ENCODE measurements at regions not wholly inside any gene's neighbourhood (a gene's known extent, or its start where the extent isn't known, plus 50 kb on each side); places are given as distances from the start of the nearest gene placed in this dataset.

- H3K27me3 ChIP-seq (ENCODE audit: low read depth, low read length) = no peaks in the 10 kb centered on the region
- no peaks in the 10 kb centered on the region for H3K36me3 ChIP-seq (replicated peaks; ENCODE audit: low read depth, low read length)
- H3K4me3 ChIP-seq (ENCODE audit: low read length) = no peak overlapping the region
- no peaks in the 10 kb centered on the region for H3K4me1 ChIP-seq (ENCODE audit: low read length)
- no peak overlapping the region for H3K4me2 ChIP-seq (ENCODE audit: low read length)
- no peaks in the 10 kb centered on the region for H3K9me3 ChIP-seq (ENCODE audit: insufficient read depth, low read length)
- H4K20me1 ChIP-seq (ENCODE audit: insufficient read depth, low read length) = no peaks in the 10 kb centered on the region
- TF ChIP-seq, protein P1, sequence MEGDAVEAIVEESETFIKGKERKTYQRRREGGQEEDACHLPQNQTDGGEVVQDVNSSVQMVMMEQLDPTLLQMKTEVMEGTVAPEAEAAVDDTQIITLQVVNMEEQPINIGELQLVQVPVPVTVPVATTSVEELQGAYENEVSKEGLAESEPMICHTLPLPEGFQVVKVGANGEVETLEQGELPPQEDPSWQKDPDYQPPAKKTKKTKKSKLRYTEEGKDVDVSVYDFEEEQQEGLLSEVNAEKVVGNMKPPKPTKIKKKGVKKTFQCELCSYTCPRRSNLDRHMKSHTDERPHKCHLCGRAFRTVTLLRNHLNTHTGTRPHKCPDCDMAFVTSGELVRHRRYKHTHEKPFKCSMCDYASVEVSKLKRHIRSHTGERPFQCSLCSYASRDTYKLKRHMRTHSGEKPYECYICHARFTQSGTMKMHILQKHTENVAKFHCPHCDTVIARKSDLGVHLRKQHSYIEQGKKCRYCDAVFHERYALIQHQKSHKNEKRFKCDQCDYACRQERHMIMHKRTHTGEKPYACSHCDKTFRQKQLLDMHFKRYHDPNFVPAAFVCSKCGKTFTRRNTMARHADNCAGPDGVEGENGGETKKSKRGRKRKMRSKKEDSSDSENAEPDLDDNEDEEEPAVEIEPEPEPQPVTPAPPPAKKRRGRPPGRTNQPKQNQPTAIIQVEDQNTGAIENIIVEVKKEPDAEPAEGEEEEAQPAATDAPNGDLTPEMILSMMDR (IDR thresholded peaks at IDR 0.05; ENCODE audit: low read depth, low read length) = no peak
- no peak for TF ChIP-seq EZH2phosphoT487 (IDR thresholded peaks at IDR 0.05; ENCODE audit: low read depth)
- H3K9ac ChIP-seq (ENCODE audit: low read length) = no peak overlapping the region
- H3K79me2 ChIP-seq (ENCODE audit: low read length) = no peaks in the 10 kb centered on the region
- no peak overlapping the region for H2AFZ ChIP-seq (ENCODE audit: low read depth, low read length)
- H3K27ac ChIP-seq (ENCODE audit: low read length) = no peak overlapping the region
Measured at GRCh38 chr4:159904906-159905305, 802.0 kb downstream of the RAPGEF2 start.

DNA sequence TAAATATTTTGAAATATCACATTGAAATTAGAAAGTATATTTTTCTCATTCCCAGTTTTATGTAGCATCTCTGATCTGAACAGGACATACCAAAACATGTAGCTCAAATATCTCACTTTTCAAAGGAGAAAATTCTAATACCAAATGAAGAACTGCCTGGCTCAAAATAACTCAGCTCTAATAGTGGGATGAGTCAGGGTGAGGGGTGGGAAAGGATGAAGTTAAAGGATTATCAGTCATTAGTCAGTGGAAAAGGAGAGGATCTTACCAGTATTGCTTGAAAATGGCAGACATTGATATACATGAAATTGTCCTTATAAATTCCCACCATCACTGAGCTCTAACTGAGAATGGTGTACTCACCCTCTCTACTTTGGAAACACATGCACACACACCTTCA is 803.2 kb downstream of the RAPGEF2 start:
- Histone ChIP-seq H3K27me3 (ENCODE audit: low read depth, low read length) (no peaks in the 10 kb centered on the region), H3K4me2 (ENCODE audit: low read length) (no peak overlapping the region), H3K4me1 (ENCODE audit: low read length) (no peaks in the 10 kb centered on the region), H4K20me1 (ENCODE audit: insufficient read depth, low read length) (no peaks in the 10 kb centered on the region), H3K36me3 (replicated peaks; ENCODE audit: low read depth, low read length) (no peaks in the 10 kb centered on the region), H2AFZ (ENCODE audit: low read depth, low read length) (no peak overlapping the region), H3K4me3 (ENCODE audit: low read length) (no peak overlapping the region), H3K27ac (ENCODE audit: low read length) (no peak overlapping the region), H3K79me2 (ENCODE audit: low read length) (no peaks in the 10 kb centered on the region), H3K9ac (ENCODE audit: low read length) (no peak overlapping the region), H3K9me3 (ENCODE audit: insufficient read depth, low read length) (no peaks in the 10 kb centered on the region)
- TF ChIP-seq, protein P1 (IDR thresholded peaks at IDR 0.05; ENCODE audit: low read depth, low read length) = no peak
- TF ChIP-seq EZH2phosphoT487 (IDR thresholded peaks at IDR 0.05; ENCODE audit: low read depth) = no peak

- TF ChIP-seq, protein P1 (IDR thresholded peaks at IDR 0.05; ENCODE audit: low read depth, low read length) = no peak
- TF ChIP-seq EZH2phosphoT487 (IDR thresholded peaks at IDR 0.05; ENCODE audit: low read depth) = no peak
- Histone ChIP-seq H3K4me2 (ENCODE audit: low read length) (no peak overlapping the region), H3K79me2 (ENCODE audit: low read length) (no peaks in the 10 kb centered on the region), H3K27ac (ENCODE audit: low read length) (no peak overlapping the region), H2AFZ (ENCODE audit: low read depth, low read length) (no peak overlapping the region), H3K9me3 (ENCODE audit: insufficient read depth, low read length) (no peaks in the 10 kb centered on the region), H3K9ac (ENCODE audit: low read length) (no peak overlapping the region), H3K4me1 (ENCODE audit: low read length) (no peaks in the 10 kb centered on the region), H3K36me3 (replicated peaks; ENCODE audit: low read depth, low read length) (no peaks in the 10 kb centered on the region), H4K20me1 (ENCODE audit: insufficient read depth, low read length) (no peaks in the 10 kb centered on the region), H3K4me3 (ENCODE audit: low read length) (no peak overlapping the region), H3K27me3 (ENCODE audit: low read depth, low read length) (no peaks in the 10 kb centered on the region)
Measured at GRCh38 chr4:159906517-159906916, 803.6 kb downstream of the RAPGEF2 start.

DNA sequence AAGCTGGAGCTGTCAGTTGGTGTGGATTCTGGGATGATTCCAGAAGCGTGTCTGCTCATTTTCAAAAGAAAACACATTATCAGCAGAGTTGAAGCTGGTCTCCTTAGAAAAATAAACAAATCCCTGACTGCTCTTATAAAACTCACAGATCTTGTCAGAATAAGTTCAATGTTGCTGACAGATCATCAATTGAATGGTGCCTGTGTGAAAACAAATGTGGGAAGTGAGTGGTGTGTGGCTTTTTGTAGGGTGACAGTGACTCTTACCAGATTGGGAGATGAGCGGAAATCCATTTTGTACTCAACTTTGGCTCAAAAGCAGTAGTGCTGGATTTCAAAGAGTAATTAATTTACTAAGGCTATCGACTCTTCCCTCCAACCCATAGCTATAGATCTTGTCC is 807.8 kb downstream of the RAPGEF2 start:
- no peak overlapping the region for H3K4me3 ChIP-seq (ENCODE audit: low read length)
- H3K4me1 ChIP-seq (ENCODE audit: low read length) = no peaks in the 10 kb centered on the region
- TF ChIP-seq, protein P1 (IDR thresholded peaks at IDR 0.05; ENCODE audit: low read depth, low read length) = no peak
- no peak for TF ChIP-seq EZH2phosphoT487 (IDR thresholded peaks at IDR 0.05; ENCODE audit: low read depth)
- no peak overlapping the region for H3K4me2 ChIP-seq (ENCODE audit: low read length)
- no peak overlapping the region for H3K27ac ChIP-seq (ENCODE audit: low read length)
- no peaks in the 10 kb centered on the region for H4K20me1 ChIP-seq (ENCODE audit: insufficient read depth, low read length)
- H3K9me3 ChIP-seq (ENCODE audit: insufficient read depth, low read length) = no peaks in the 10 kb centered on the region
- no peak overlapping the region for H3K9ac ChIP-seq (ENCODE audit: low read length)
- H2AFZ ChIP-seq (ENCODE audit: low read depth, low read length) = no peak overlapping the region
- H3K36me3 ChIP-seq (replicated peaks; ENCODE audit: low read depth, low read length) = no peaks in the 10 kb centered on the region
- no peaks in the 10 kb centered on the region for H3K79me2 ChIP-seq (ENCODE audit: low read length)
- no peaks in the 10 kb centered on the region for H3K27me3 ChIP-seq (ENCODE audit: low read depth, low read length)

Measured in OCI-LY3 (cell line).